GM12878 (cell line): ENCODE measurements at regions not wholly inside any gene's neighbourhood (a gene's known extent, or its start where the extent isn't known, plus 50 kb on each side); places are given as distances from the start of the nearest gene placed in this dataset.

Experiments used
- ATAC-seq: fragments of 200-7000 bp; cut with Tn5 transposase; 3 replicates; pipeline ENCODE4 v1.9.1; 2020; ENCODE audit warnings: mild to moderate bottlenecking, moderate library complexity
- BruUV-seq: library from RNA; stranded (reverse); fragments of 400-500 nt; replicated peaks from 2 replicates; lab custom pipeline; 2021; lab: Mats Ljungman, UMichigan
- CTCF ChIA-PET: fragments of 300-600 bp; sonication (Branson Sonifier 250); formaldehyde crosslinking; extraction: SDS; loops from one replicate; lab custom pipeline; 2021; ENCODE audit warnings: inconsistent platforms; lab: Yijun Ruan, JAX
- POLR2A ChIA-PET: fragments of 350-600 bp; formaldehyde crosslinking; extraction: SDS; loops from one replicate; lab custom pipeline; 2021; ENCODE audit warnings: inconsistent platforms; lab: Charles Lee
- RAD21 ChIA-PET: fragments of 300-600 bp; sonication (Branson Sonifier 250); formaldehyde crosslinking; loops from one replicate; lab custom pipeline; 2023; ENCODE audit warnings: antibody characterized with exemption; ENCODE audit not compliant: unreplicated experiment; lab: Charles Lee
- SMC1A ChIA-PET: fragments of 300-600 bp; sonication (Branson Sonifier 250); formaldehyde crosslinking; loops from one replicate; lab custom pipeline; 2023; ENCODE audit not compliant: unreplicated experiment, uncharacterized antibody; lab: Charles Lee
- DNase-seq: peaks from one replicate; pipeline ENCODE4 v3.0.0-alpha.2; 2011; ENCODE audit warnings: low read depth, low spot score
- FAIRE-seq: peaks from 3 replicates; lab custom pipeline; 2011; peaks lifted over from hg19 to GRCh38; lab: Jason Lieb, UNC
- H2AFZ ChIP-seq: 2 replicates; pipeline ENCODE4 v1.6.0; 2011; ENCODE audit warnings: low read depth, low read length, control low read depth; ENCODE audit not compliant: control insufficient read depth
- H3K27ac ChIP-seq: 2 replicates; pipeline ENCODE4 v1.5.1; 2011; ENCODE audit warnings: control low read depth; ENCODE audit not compliant: control insufficient read depth, insufficient read depth
- H3K27me3 ChIP-seq, 2 experiments: replicated peaks in 1 of 2; 2 replicates each; pipeline versions ENCODE4 v1.6.0 to v1.6.1; 2011; ENCODE audit warnings: low read length in 1 of 2; ENCODE audit not compliant: control insufficient read depth in 2 of 2, insufficient read depth in 2 of 2
- H3K36me3 ChIP-seq, 2 experiments: 2 replicates each; pipeline ENCODE4 v1.5.1; 2011; ENCODE audit warnings: low read length in 1 of 2; ENCODE audit not compliant: control insufficient read depth in 2 of 2, insufficient read depth in 2 of 2
- H3K4me1 ChIP-seq: 2 replicates; pipeline ENCODE4 v1.6.1; 2011; ENCODE audit warnings: mild to moderate bottlenecking, low read length, moderate library complexity, mixed read lengths; ENCODE audit not compliant: control insufficient read depth, insufficient read depth
- H3K4me2 ChIP-seq: 2 replicates; pipeline ENCODE4 v1.6.0; 2011; ENCODE audit warnings: control low read depth; ENCODE audit not compliant: control insufficient read depth, insufficient read depth
- H3K4me3 ChIP-seq: fragments of 200-600 bp; sonication (generic); 2 replicates; pipeline ENCODE4 v1.5.1; 2016
- H3K79me2 ChIP-seq: 2 replicates; pipeline ENCODE4 v1.6.0; 2011; ENCODE audit warnings: low read length; ENCODE audit not compliant: control insufficient read depth, insufficient read depth
- H3K9ac ChIP-seq: 2 replicates; pipeline ENCODE4 v1.8.0; 2011; ENCODE audit warnings: low read length, control low read depth, mixed read lengths; ENCODE audit not compliant: control insufficient read depth, insufficient read depth
- H3K9me3 ChIP-seq: replicated peaks from 3 replicates; pipeline ENCODE4 v1.5.1; 2011; ENCODE audit warnings: mild to moderate bottlenecking, low read length; ENCODE audit not compliant: control insufficient read depth, insufficient read depth
- H4K20me1 ChIP-seq: 2 replicates; pipeline ENCODE4 v1.6.0; 2011; ENCODE audit not compliant: control insufficient read depth, insufficient read depth
- ASH2L ChIP-seq: fragments of 300-600, 200-600 bp; sonication (generic); IDR thresholded peaks from 2 replicates; pipeline ENCODE4 v1.6.1; 2017; ENCODE audit warnings: low read depth, mild to moderate bottlenecking, borderline replicate concordance
- KAT2A ChIP-seq: conservative IDR thresholded peaks from 2 replicates; pipeline ENCODE4 v1.6.1; 2011; ENCODE audit warnings: low read depth, low read length; ENCODE audit not compliant: control insufficient read depth
- MEF2B ChIP-seq: fragments of 450-650 bp; IDR thresholded peaks from 2 replicates; pipeline ENCODE4 v1.6.1; 2018; ENCODE audit warnings: mild to moderate bottlenecking, moderate library complexity; ENCODE audit not compliant: partially characterized antibody, poor library complexity, severe bottlenecking
- MXI1 ChIP-seq: fragments of 150-350 bp; IDR thresholded peaks from 2 replicates; pipeline ENCODE4 v1.6.1; 2011; ENCODE audit warnings: low read depth, mild to moderate bottlenecking, inconsistent platforms, low read length, improper control_type of control experiment
- NBN ChIP-seq: fragments of 450-650 bp; IDR thresholded peaks from 2 replicates; pipeline ENCODE4 v1.6.1; 2016
- RCOR1 ChIP-seq: conservative IDR thresholded peaks from 2 replicates; pipeline ENCODE4 v1.6.1; 2012; ENCODE audit warnings: low read depth, low read length, improper control_type of control experiment
- ZNF217 ChIP-seq: fragments of 450-650 bp; IDR thresholded peaks from 2 replicates; pipeline ENCODE4 v1.6.1; 2017; ENCODE audit warnings: antibody characterized with exemption, mild to moderate bottlenecking
- ZSCAN29 ChIP-seq: fragments of 450-650 bp; IDR thresholded peaks from 2 replicates; pipeline ENCODE4 v1.6.1; 2017; ENCODE audit warnings: mild to moderate bottlenecking, moderate library complexity
- WGBS: methylation state at CpG from one replicate; pipeline ENCODE4 v1.1.6; 2016; ENCODE audit warnings: low lambda C conversion rate; ENCODE audit not compliant: insufficient replicate concordance, insufficient coverage; ENCODE audit errors: missing lambda C conversion rate; 5-methylcytosine and 5-hydroxymethylcytosine counted together
- in situ Hi-C: fragments of 300-500 bp; cut with MboI; formaldehyde crosslinking; loops from 9 replicates; pipeline ENCODE4 v1.14.3; 2018; ENCODE audit warnings: mixed read lengths
- intact Hi-C: fragments of 100-400 bp; cut with micrococcal nuclease; formaldehyde crosslinking; loops from one replicate; pipeline ENCODE4 v1.14.2; 2022; ENCODE audit not compliant: unreplicated experiment
- TF ChIP-seq, protein P1 (sequence below): fragments of 450-650 bp; IDR thresholded peaks from 2 replicates; pipeline ENCODE4 v1.6.1; 2017; ENCODE audit warnings: mild to moderate bottlenecking
- TF ChIP-seq, protein P2 (sequence below): fragments of 450-650 bp; IDR thresholded peaks from 2 replicates; pipeline ENCODE4 v1.6.1; 2017; ENCODE audit warnings: antibody characterized with exemption, mild to moderate bottlenecking, moderate library complexity
- TF ChIP-seq, protein P3 (sequence below): fragments of 150-350 bp; IDR thresholded peaks from 2 replicates; pipeline ENCODE4 v1.6.1; 2014; ENCODE audit warnings: mild to moderate bottlenecking, low read depth, low read length
- TF ChIP-seq, protein P4 (sequence below): fragments of 450-650 bp; IDR thresholded peaks from 2 replicates; pipeline ENCODE4 v1.6.1; 2017; ENCODE audit warnings: mild to moderate bottlenecking, low read depth, inconsistent platforms; ENCODE audit not compliant: poor library complexity, severe bottlenecking

DNA sequence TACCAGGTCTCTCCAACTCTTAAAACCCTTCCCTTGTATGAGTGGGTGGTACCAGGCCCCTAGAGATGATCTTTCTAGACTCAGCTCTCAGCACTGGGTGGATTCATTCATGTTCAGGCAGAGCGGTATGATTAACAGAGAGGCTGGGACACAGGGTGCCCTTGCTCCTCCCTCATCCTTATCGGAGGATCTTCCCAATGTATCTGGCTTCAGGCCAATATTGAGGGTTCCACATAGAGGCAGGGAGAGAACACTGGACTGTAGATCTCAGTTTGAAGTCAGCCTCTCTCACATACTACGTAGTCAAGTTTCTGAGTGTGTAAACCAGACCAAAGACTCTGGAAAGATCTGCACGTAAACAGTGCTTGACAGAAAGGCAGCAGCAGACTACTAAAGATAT, 366.2 kb downstream of the DHX35 start:
- TF ChIP-seq MXI1: no peak
- TF ChIP-seq, protein P1, sequence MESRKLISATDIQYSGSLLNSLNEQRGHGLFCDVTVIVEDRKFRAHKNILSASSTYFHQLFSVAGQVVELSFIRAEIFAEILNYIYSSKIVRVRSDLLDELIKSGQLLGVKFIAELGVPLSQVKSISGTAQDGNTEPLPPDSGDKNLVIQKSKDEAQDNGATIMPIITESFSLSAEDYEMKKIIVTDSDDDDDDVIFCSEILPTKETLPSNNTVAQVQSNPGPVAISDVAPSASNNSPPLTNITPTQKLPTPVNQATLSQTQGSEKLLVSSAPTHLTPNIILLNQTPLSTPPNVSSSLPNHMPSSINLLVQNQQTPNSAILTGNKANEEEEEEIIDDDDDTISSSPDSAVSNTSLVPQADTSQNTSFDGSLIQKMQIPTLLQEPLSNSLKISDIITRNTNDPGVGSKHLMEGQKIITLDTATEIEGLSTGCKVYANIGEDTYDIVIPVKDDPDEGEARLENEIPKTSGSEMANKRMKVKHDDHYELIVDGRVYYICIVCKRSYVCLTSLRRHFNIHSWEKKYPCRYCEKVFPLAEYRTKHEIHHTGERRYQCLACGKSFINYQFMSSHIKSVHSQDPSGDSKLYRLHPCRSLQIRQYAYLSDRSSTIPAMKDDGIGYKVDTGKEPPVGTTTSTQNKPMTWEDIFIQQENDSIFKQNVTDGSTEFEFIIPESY: no peak
- TF ChIP-seq ZNF217: no peak
- TF ChIP-seq ZSCAN29: no peak
- TF ChIP-seq KAT2A: no peak
- no peak for TF ChIP-seq ASH2L
- no peak for TF ChIP-seq NBN
- TF ChIP-seq MEF2B: no peak
- TF ChIP-seq, protein P2, sequence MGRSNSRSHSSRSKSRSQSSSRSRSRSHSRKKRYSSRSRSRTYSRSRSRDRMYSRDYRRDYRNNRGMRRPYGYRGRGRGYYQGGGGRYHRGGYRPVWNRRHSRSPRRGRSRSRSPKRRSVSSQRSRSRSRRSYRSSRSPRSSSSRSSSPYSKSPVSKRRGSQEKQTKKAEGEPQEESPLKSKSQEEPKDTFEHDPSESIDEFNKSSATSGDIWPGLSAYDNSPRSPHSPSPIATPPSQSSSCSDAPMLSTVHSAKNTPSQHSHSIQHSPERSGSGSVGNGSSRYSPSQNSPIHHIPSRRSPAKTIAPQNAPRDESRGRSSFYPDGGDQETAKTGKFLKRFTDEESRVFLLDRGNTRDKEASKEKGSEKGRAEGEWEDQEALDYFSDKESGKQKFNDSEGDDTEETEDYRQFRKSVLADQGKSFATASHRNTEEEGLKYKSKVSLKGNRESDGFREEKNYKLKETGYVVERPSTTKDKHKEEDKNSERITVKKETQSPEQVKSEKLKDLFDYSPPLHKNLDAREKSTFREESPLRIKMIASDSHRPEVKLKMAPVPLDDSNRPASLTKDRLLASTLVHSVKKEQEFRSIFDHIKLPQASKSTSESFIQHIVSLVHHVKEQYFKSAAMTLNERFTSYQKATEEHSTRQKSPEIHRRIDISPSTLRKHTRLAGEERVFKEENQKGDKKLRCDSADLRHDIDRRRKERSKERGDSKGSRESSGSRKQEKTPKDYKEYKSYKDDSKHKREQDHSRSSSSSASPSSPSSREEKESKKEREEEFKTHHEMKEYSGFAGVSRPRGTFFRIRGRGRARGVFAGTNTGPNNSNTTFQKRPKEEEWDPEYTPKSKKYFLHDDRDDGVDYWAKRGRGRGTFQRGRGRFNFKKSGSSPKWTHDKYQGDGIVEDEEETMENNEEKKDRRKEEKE: no peak
- no peak for TF ChIP-seq RCOR1
- TF ChIP-seq, protein P3, sequence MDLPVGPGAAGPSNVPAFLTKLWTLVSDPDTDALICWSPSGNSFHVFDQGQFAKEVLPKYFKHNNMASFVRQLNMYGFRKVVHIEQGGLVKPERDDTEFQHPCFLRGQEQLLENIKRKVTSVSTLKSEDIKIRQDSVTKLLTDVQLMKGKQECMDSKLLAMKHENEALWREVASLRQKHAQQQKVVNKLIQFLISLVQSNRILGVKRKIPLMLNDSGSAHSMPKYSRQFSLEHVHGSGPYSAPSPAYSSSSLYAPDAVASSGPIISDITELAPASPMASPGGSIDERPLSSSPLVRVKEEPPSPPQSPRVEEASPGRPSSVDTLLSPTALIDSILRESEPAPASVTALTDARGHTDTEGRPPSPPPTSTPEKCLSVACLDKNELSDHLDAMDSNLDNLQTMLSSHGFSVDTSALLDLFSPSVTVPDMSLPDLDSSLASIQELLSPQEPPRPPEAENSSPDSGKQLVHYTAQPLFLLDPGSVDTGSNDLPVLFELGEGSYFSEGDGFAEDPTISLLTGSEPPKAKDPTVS: no peak
- TF ChIP-seq, protein P4, sequence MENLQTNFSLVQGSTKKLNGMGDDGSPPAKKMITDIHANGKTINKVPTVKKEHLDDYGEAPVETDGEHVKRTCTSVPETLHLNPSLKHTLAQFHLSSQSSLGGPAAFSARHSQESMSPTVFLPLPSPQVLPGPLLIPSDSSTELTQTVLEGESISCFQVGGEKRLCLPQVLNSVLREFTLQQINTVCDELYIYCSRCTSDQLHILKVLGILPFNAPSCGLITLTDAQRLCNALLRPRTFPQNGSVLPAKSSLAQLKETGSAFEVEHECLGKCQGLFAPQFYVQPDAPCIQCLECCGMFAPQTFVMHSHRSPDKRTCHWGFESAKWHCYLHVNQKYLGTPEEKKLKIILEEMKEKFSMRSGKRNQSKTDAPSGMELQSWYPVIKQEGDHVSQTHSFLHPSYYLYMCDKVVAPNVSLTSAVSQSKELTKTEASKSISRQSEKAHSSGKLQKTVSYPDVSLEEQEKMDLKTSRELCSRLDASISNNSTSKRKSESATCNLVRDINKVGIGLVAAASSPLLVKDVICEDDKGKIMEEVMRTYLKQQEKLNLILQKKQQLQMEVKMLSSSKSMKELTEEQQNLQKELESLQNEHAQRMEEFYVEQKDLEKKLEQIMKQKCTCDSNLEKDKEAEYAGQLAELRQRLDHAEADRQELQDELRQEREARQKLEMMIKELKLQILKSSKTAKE: no peak
- no peaks in the 10 kb centered on the region for H3K4me1 ChIP-seq
- no peak overlapping the region for H3K27ac ChIP-seq
- 31% methylated on average over 4 of the region's 4 CpGs for WGBS
- no peaks in the 10 kb centered on the region for H3K79me2 ChIP-seq
- intact Hi-C loops: no loop called here
- in situ Hi-C loops: no loop called here
- no peak overlapping the region for H3K4me2 ChIP-seq
- DNase-seq (no peak), FAIRE-seq (no peak), ATAC-seq (no peak)
- no peaks in the 10 kb centered on the region for H4K20me1 ChIP-seq
- CTCF ChIA-PET: no interaction called here
- H3K36me3 ChIP-seq: no peaks in the 10 kb centered on the region
- POLR2A ChIA-PET: no interaction called here
- H2AFZ ChIP-seq: no peak overlapping the region
- BruUV-seq: no TSS peak
- RAD21 ChIA-PET: no interaction called here
- H3K9me3 ChIP-seq: no peaks in the 10 kb centered on the region
- no peak overlapping the region for H3K4me3 ChIP-seq
- SMC1A ChIA-PET: no interaction called here
- no peak overlapping the region for H3K9ac ChIP-seq
- H3K27me3 ChIP-seq: no peaks in the 10 kb centered on the region; a peak in 1 of 4 replicates
